WTC11 (cell line): ENCODE measurements at regions not wholly inside any gene's neighbourhood (a gene's known extent, or its start where the extent isn't known, plus 50 kb on each side); places are given as distances from the start of the nearest gene placed in this dataset.

Experiments
- ATAC-seq: fragments of 200-7000 bp; cut with Tn5 transposase; 2 replicates; pipeline ENCODE4 v1.10.0; 2021; ENCODE audit warnings: mild to moderate bottlenecking, moderate library complexity
- CTCF ChIA-PET: fragments of 300-600 bp; sonication (Branson Sonifier 250); formaldehyde crosslinking; loops from one replicate; lab custom pipeline; 2021; ENCODE audit warnings: antibody characterized with exemption; lab: Charles Lee
- POLR2A ChIA-PET: fragments of 350-600 bp; sonication (Branson Sonifier 250); formaldehyde crosslinking; loops from one replicate; lab custom pipeline; 2021; ENCODE audit warnings: antibody characterized with exemption; lab: Charles Lee
- DNase-seq: peaks from one replicate; pipeline ENCODE4 v3.0.0; 2021; ENCODE audit warnings: low spot score
- H3K27ac Mint-ChIP-seq: 2 replicates; pipeline ENCODE4 v1.8.0; 2021; ENCODE audit warnings: mixed read lengths
- H3K27me3 Mint-ChIP-seq: 2 replicates; pipeline ENCODE4 v1.8.0; 2021; ENCODE audit warnings: low read depth, mild to moderate bottlenecking, moderate library complexity, mixed read lengths
- H3K36me3 Mint-ChIP-seq: 2 replicates; pipeline ENCODE4 v1.8.0; 2021; ENCODE audit warnings: mixed read lengths
- H3K4me1 Mint-ChIP-seq: 2 replicates; pipeline ENCODE4 v1.8.0; 2022; ENCODE audit warnings: mixed read lengths
- H3K4me3 Mint-ChIP-seq: 2 replicates; pipeline ENCODE4 v1.8.0; 2021; ENCODE audit warnings: mild to moderate bottlenecking, moderate library complexity, mixed read lengths
- H3K9me3 Mint-ChIP-seq: 2 replicates; pipeline ENCODE4 v1.8.0; 2021; ENCODE audit warnings: mixed read lengths
- ATF1 ChIP-seq: sonication (generic); formaldehyde crosslinking; IDR thresholded peaks from 2 replicates; pipeline ENCODE4 v1.8.1; 2023; ENCODE audit warnings: mild to moderate bottlenecking, moderate library complexity, missing genetic modification reagents
- CDX4 ChIP-seq: fragments of 250-450 bp; sonication (Bioruptor Pico); IDR thresholded peaks from 2 replicates; pipeline ENCODE4 v1.9.0; 2021; ENCODE audit warnings: moderate library complexity, mild to moderate bottlenecking, inconsistent platforms, borderline replicate concordance
- CREB1 ChIP-seq: sonication (generic); formaldehyde crosslinking; IDR thresholded peaks from 2 replicates; pipeline ENCODE4 v1.8.0; 2023; ENCODE audit warnings: mild to moderate bottlenecking, missing genetic modification reagents
- CTCF ChIP-seq: fragments of 200-600 bp; IDR thresholded peaks from 2 replicates; pipeline ENCODE4 v1.8.0; 2022; ENCODE audit warnings: antibody characterized with exemption
- E2F1 ChIP-seq: sonication (generic); formaldehyde crosslinking; IDR thresholded peaks from 2 replicates; pipeline ENCODE4 v1.8.0; 2022; ENCODE audit warnings: mild to moderate bottlenecking, missing genetic modification reagents
- E2F4 ChIP-seq: sonication (generic); formaldehyde crosslinking; IDR thresholded peaks from 2 replicates; pipeline ENCODE4 v1.8.1; 2022; ENCODE audit warnings: low read depth, mild to moderate bottlenecking, moderate library complexity, missing genetic modification reagents, borderline replicate concordance
- ERG ChIP-seq: fragments of 250-450 bp; sonication (Bioruptor Pico); IDR thresholded peaks from 2 replicates; pipeline ENCODE4 v1.8.0; 2021; ENCODE audit warnings: mild to moderate bottlenecking
- FOXP1 ChIP-seq: sonication (generic); formaldehyde crosslinking; IDR thresholded peaks from 2 replicates; pipeline ENCODE4 v1.8.0; 2022; ENCODE audit warnings: missing genetic modification reagents, mild to moderate bottlenecking, moderate library complexity, borderline replicate concordance
- GABPB1 ChIP-seq: sonication (generic); formaldehyde crosslinking; IDR thresholded peaks from 2 replicates; pipeline ENCODE4 v1.8.1; 2023; ENCODE audit warnings: mild to moderate bottlenecking, missing genetic modification reagents
- HMGA2 ChIP-seq: fragments of 250-450 bp; sonication (Bioruptor Pico); IDR thresholded peaks from 2 replicates; pipeline ENCODE4 v1.4.0; 2021; ENCODE audit warnings: mild to moderate bottlenecking, moderate library complexity
- HMGXB4 ChIP-seq: sonication (generic); formaldehyde crosslinking; IDR thresholded peaks from 2 replicates; pipeline ENCODE4 v1.8.1; 2023; ENCODE audit warnings: mild to moderate bottlenecking, moderate library complexity, missing genetic modification reagents
- IRF2 ChIP-seq: sonication (generic); formaldehyde crosslinking; IDR thresholded peaks from 2 replicates; pipeline ENCODE4 v1.8.0; 2022; ENCODE audit warnings: low read depth, missing genetic modification reagents, borderline replicate concordance
- JAZF1 ChIP-seq: fragments of 250-450 bp; sonication (Bioruptor Pico); IDR thresholded peaks from 2 replicates; pipeline ENCODE4 v1.9.0; 2021; ENCODE audit warnings: moderate library complexity, mild to moderate bottlenecking, inconsistent platforms
- JUN ChIP-seq: sonication (generic); formaldehyde crosslinking; IDR thresholded peaks from 2 replicates; pipeline ENCODE4 v1.8.0; 2023; ENCODE audit warnings: mild to moderate bottlenecking, missing genetic modification reagents
- MLX ChIP-seq: sonication (generic); formaldehyde crosslinking; IDR thresholded peaks from 2 replicates; pipeline ENCODE4 v1.8.1; 2023; ENCODE audit warnings: mild to moderate bottlenecking, missing genetic modification reagents, moderate library complexity
- MYBL2 ChIP-seq: sonication (generic); formaldehyde crosslinking; IDR thresholded peaks from 2 replicates; pipeline ENCODE4 v1.8.1; 2023; ENCODE audit warnings: mild to moderate bottlenecking, moderate library complexity, missing genetic modification reagents
- NFYB ChIP-seq: sonication (generic); formaldehyde crosslinking; conservative IDR thresholded peaks from 2 replicates; pipeline ENCODE4 v1.8.0; 2022; ENCODE audit warnings: low read depth, missing genetic modification reagents
- NR3C1 ChIP-seq: sonication (generic); formaldehyde crosslinking; conservative IDR thresholded peaks from 2 replicates; pipeline ENCODE4 v1.8.1; 2023; ENCODE audit warnings: low read depth, mild to moderate bottlenecking, missing genetic modification reagents
- SOX15 ChIP-seq: fragments of 250-450 bp; sonication (Bioruptor Pico); IDR thresholded peaks from 2 replicates; pipeline ENCODE4 v1.9.0; 2021; ENCODE audit warnings: mild to moderate bottlenecking
- SP1 ChIP-seq: sonication (generic); formaldehyde crosslinking; conservative IDR thresholded peaks from 2 replicates; pipeline ENCODE4 v1.8.1; 2022; ENCODE audit warnings: missing genetic modification reagents
- TCF7 ChIP-seq: sonication (generic); formaldehyde crosslinking; IDR thresholded peaks from 2 replicates; pipeline ENCODE4 v1.8.0; 2022; ENCODE audit warnings: mild to moderate bottlenecking, low read depth, missing genetic modification reagents, moderate library complexity
- ZNF121 ChIP-seq: sonication (generic); formaldehyde crosslinking; IDR thresholded peaks from 2 replicates; pipeline ENCODE4 v1.8.0; 2023; ENCODE audit warnings: missing genetic modification reagents
- ZNF219 ChIP-seq: sonication (generic); formaldehyde crosslinking; IDR thresholded peaks from 2 replicates; pipeline ENCODE4 v1.8.0; 2023; ENCODE audit warnings: missing genetic modification reagents, mild to moderate bottlenecking, borderline replicate concordance
- ZNF396 ChIP-seq: fragments of 250-450 bp; sonication (Bioruptor Pico); IDR thresholded peaks from 2 replicates; pipeline ENCODE4 v1.8.0; 2021; ENCODE audit warnings: mild to moderate bottlenecking, moderate library complexity, borderline replicate concordance
- ZNF512 ChIP-seq: sonication (generic); formaldehyde crosslinking; IDR thresholded peaks from 2 replicates; pipeline ENCODE4 v1.8.1; 2022; ENCODE audit warnings: missing genetic modification reagents, borderline replicate concordance

- TF ChIP-seq ZNF396 (CRISPR knock-in tag) (no peak), IRF2 (CRISPR knock-in tag) (no peak), HMGA2 (no peak), ATF1 (CRISPR knock-in tag) (no peak), MYBL2 (CRISPR knock-in tag) (no peak), E2F1 (no peak), ERG (CRISPR knock-in tag) (no peak), JUN (CRISPR knock-in tag) (no peak), CTCF (no peak)
- ChIA-PET CTCF (no interaction called here), POLR2A (no interaction called here)
- no peak for DNase-seq
- Mint-ChIP-seq H3K27me3 (no peaks in the 10 kb centered on the region), H3K4me1 (peaks cover 6% of the 10 kb centered on the region; the same call in 1 of the 2 replicates), H3K4me3 (no peak overlapping the region), H3K9me3 (no peaks in the 10 kb centered on the region), H3K36me3 (no peaks in the 10 kb centered on the region), H3K27ac (no peak overlapping the region)
- ATAC-seq = no peak
These were observed 1089.4 kb upstream of the C9orf72 start for GRCh38 chr9:28662675-28663074.

GRCh38 chr9:28668158-28668557 lies 1094.9 kb upstream of the C9orf72 start:
- Mint-ChIP-seq H3K27ac (no peak overlapping the region), H3K4me1 (no peaks in the 10 kb centered on the region), H3K36me3 (no peaks in the 10 kb centered on the region), H3K4me3 (no peak overlapping the region), H3K27me3 (no peaks in the 10 kb centered on the region), H3K9me3 (no peaks in the 10 kb centered on the region)
- TF ChIP-seq GABPB1 (CRISPR knock-in tag) (no peak), FOXP1 (CRISPR knock-in tag) (no peak), HMGXB4 (no peak), TCF7 (CRISPR knock-in tag) (no peak), SOX15 (CRISPR knock-in tag) (no peak), E2F4 (no peak), MLX (CRISPR knock-in tag) (no peak), ZNF121 (CRISPR knock-in tag) (no peak), ZNF219 (CRISPR knock-in tag) (no peak), ZNF396 (CRISPR knock-in tag) (no peak), HMGA2 (no peak), MYBL2 (CRISPR knock-in tag) (no peak), SP1 (no peak), ZNF512 (CRISPR knock-in tag) (no peak), NR3C1 (CRISPR knock-in tag) (no peak), CREB1 (CRISPR knock-in tag) (no peak), JAZF1 (CRISPR knock-in tag) (no peak), NFYB (no peak), CDX4 (CRISPR knock-in tag) (no peak)
- ChIA-PET CTCF (no interaction called here), POLR2A (no interaction called here)
- no peak for ATAC-seq
- DNase-seq = no peak
